Smooth muscle cell (in vitro differentiated cells): ENCODE measurements at regions not wholly inside any gene's neighbourhood (a gene's known extent, or its start where the extent isn't known, plus 50 kb on each side); places are given as distances from the start of the nearest gene placed in this dataset.

ENCODE experiments used
- DNase-seq: peaks from one replicate; lab custom pipeline; 2025; ENCODE audit not compliant: unreplicated experiment; lab: John Stamatoyannopoulos, UW
- H2AFZ ChIP-seq: fragments of 200-600 bp; sonication (generic); 2 replicates; pipeline ENCODE4 v1.6.0; 2016; ENCODE audit warnings: antibody characterized with exemption, low read depth, mild to moderate bottlenecking
- H3F3A ChIP-seq: fragments of 200-600 bp; sonication (generic); 2 replicates; pipeline ENCODE4 v1.6.0; 2017; ENCODE audit warnings: antibody characterized with exemption, low read depth
- H3K27ac ChIP-seq: fragments of 200-600 bp; sonication (generic); 2 replicates; pipeline ENCODE4 v1.5.1; 2016; ENCODE audit warnings: low read depth, mild to moderate bottlenecking
- H3K27me3 ChIP-seq: fragments of 200-600 bp; sonication (generic); 2 replicates; pipeline ENCODE4 v1.6.1; 2016; ENCODE audit warnings: low read depth, mild to moderate bottlenecking
- H3K36me3 ChIP-seq: fragments of 200-600 bp; sonication (generic); 2 replicates; pipeline ENCODE4 v1.5.1; 2016; ENCODE audit warnings: low read depth
- H3K4me1 ChIP-seq: fragments of 200-600 bp; sonication (generic); 2 replicates; pipeline ENCODE4 v1.5.1; 2016; ENCODE audit warnings: low read depth
- H3K4me2 ChIP-seq: fragments of 200-600 bp; sonication (generic); 2 replicates; pipeline ENCODE4 v1.6.0; 2016; ENCODE audit warnings: mild to moderate bottlenecking
- H3K4me3 ChIP-seq: fragments of 200-600 bp; sonication (generic); 2 replicates; pipeline ENCODE4 v1.5.1; 2016; ENCODE audit warnings: mild to moderate bottlenecking
- H3K79me2 ChIP-seq: fragments of 200-600 bp; sonication (generic); 2 replicates; pipeline ENCODE4 v1.6.0; 2016; ENCODE audit warnings: low read depth, mild to moderate bottlenecking
- H3K9ac ChIP-seq: fragments of 200-600 bp; sonication (generic); 2 replicates; pipeline ENCODE4 v1.6.0; 2016; ENCODE audit warnings: low read depth
- H3K9me3 ChIP-seq: fragments of 200-600 bp; sonication (generic); replicated peaks from 2 replicates; pipeline ENCODE4 v1.5.1; 2016; ENCODE audit warnings: low read depth
- H4K20me1 ChIP-seq: fragments of 200-600 bp; sonication (generic); 2 replicates; pipeline ENCODE4 v1.6.0; 2016; ENCODE audit warnings: low read depth
- CTCF ChIP-seq: fragments of 200-600 bp; sonication (generic); IDR thresholded peaks from 2 replicates; pipeline ENCODE4 v1.5.1; 2017; ENCODE audit warnings: borderline replicate concordance, mild to moderate bottlenecking, antibody characterized with exemption; ENCODE audit not compliant: insufficient read depth, poor library complexity, severe bottlenecking
- WGBS: methylation state at CpG from one replicate; pipeline ENCODE4 v1.1.7; 2016; ENCODE audit warnings: low lambda C conversion rate; 5-methylcytosine and 5-hydroxymethylcytosine counted together

GRCh38 chr5:61652916-61653315 is 320.9 kb downstream of the ZSWIM6 start:
- Histone ChIP-seq H3K27me3 (no peaks in the 10 kb centered on the region), H2AFZ (no peak overlapping the region), H3K9ac (no peak overlapping the region), H3K36me3 (no peaks in the 10 kb centered on the region), H3K27ac (no peak overlapping the region), H3F3A (no peaks in the 10 kb centered on the region), H3K9me3 (no peaks in the 10 kb centered on the region), H4K20me1 (no peaks in the 10 kb centered on the region), H3K4me3 (no peak overlapping the region), H3K4me2 (no peak overlapping the region), H3K79me2 (no peaks in the 10 kb centered on the region), H3K4me1 (peaks cover 6% of the 10 kb centered on the region)
- DNase-seq, result no peak
- no peak for TF ChIP-seq CTCF

- no peaks in the 10 kb centered on the region for H3K79me2 ChIP-seq
- no peak overlapping the region for H2AFZ ChIP-seq
- H3K4me3 ChIP-seq, result no peak overlapping the region
- no peaks in the 10 kb centered on the region for H3K36me3 ChIP-seq
- no peaks in the 10 kb centered on the region for H3K9me3 ChIP-seq
- no peak overlapping the region for H3K27ac ChIP-seq
- TF ChIP-seq CTCF, result no peak
- no peak overlapping the region for H3K4me2 ChIP-seq
- H3K27me3 ChIP-seq, result no peaks in the 10 kb centered on the region
- peaks cover 7% of the 10 kb centered on the region for H3K4me1 ChIP-seq
- WGBS, result 91% methylated on average over 7 of the region's 7 CpGs
- no peak for DNase-seq
- no peaks in the 10 kb centered on the region for H3F3A ChIP-seq
- H3K9ac ChIP-seq, result no peak overlapping the region
- H4K20me1 ChIP-seq, result no peaks in the 10 kb centered on the region
Observed at GRCh38 chr5:61653807-61654580, 321.9 kb downstream of the ZSWIM6 start.

GRCh38 chr5:61654876-61655275 is 322.8 kb downstream of the ZSWIM6 start:
- Histone ChIP-seq H3K4me1 (peaks cover 7% of the 10 kb centered on the region), H3K4me2 (no peak overlapping the region), H3K27ac (no peak overlapping the region), H3K36me3 (no peaks in the 10 kb centered on the region), H2AFZ (no peak overlapping the region), H3K9me3 (no peaks in the 10 kb centered on the region), H3K79me2 (no peaks in the 10 kb centered on the region), H3F3A (no peaks in the 10 kb centered on the region), H3K27me3 (no peaks in the 10 kb centered on the region), H4K20me1 (no peaks in the 10 kb centered on the region), H3K9ac (no peak overlapping the region), H3K4me3 (no peak overlapping the region)
- TF ChIP-seq CTCF, result no peak
- DNase-seq, result no peak
- WGBS, result 94% methylated on average over 2 of the region's 2 CpGs

GRCh38 chr5:61657010-61657409 is 325.0 kb downstream of the ZSWIM6 start:
- no peaks in the 10 kb centered on the region for H3F3A ChIP-seq
- no peak for TF ChIP-seq CTCF
- peaks cover 7% of the 10 kb centered on the region for H3K4me1 ChIP-seq
- H3K79me2 ChIP-seq, result no peaks in the 10 kb centered on the region
- no peaks in the 10 kb centered on the region for H4K20me1 ChIP-seq
- no peak overlapping the region for H3K4me3 ChIP-seq
- H2AFZ ChIP-seq, result no peak overlapping the region
- H3K9me3 ChIP-seq, result no peaks in the 10 kb centered on the region
- H3K4me2 ChIP-seq, result no peak overlapping the region
- H3K36me3 ChIP-seq, result no peaks in the 10 kb centered on the region
- no peak overlapping the region for H3K27ac ChIP-seq
- no peaks in the 10 kb centered on the region for H3K27me3 ChIP-seq
- 82% methylated on average over 7 of the region's 7 CpGs for WGBS
- DNase-seq, result no peak
- H3K9ac ChIP-seq, result no peak overlapping the region
